H1 (cell line): ENCODE measurements at regions not wholly inside any gene's neighbourhood (a gene's known extent, or its start where the extent isn't known, plus 50 kb on each side); places are given as distances from the start of the nearest gene placed in this dataset.

Source experiments
- RBBP5 ChIP-seq: IDR thresholded peaks from 2 replicates; pipeline ENCODE4 v1.7.1; 2012; ENCODE audit warnings: low read depth, mild to moderate bottlenecking, inconsistent platforms, low read length, moderate library complexity, borderline replicate concordance
- SAP30 ChIP-seq: fragments of 300-600 bp; sonication (generic); IDR thresholded peaks from 2 replicates; pipeline ENCODE4 v1.7.1; 2012; ENCODE audit warnings: low read length, moderate library complexity, mild to moderate bottlenecking, inconsistent platforms; ENCODE audit not compliant: insufficient read depth, insufficient replicate concordance
- SP4 ChIP-seq: IDR thresholded peaks from 2 replicates; pipeline ENCODE4 v1.6.1; 2012; ENCODE audit warnings: low read length, inconsistent platforms
- YY1 ChIP-seq: IDR thresholded peaks from 2 replicates; pipeline ENCODE4 v1.6.1; 2011; ENCODE audit warnings: low read depth, mild to moderate bottlenecking, low read length

- no peak for TF ChIP-seq SAP30
- no peak for TF ChIP-seq RBBP5
- TF ChIP-seq YY1: no peak
- no peak for TF ChIP-seq SP4
These were observed 82.5 kb upstream of the MMADHC start (continued) for GRCh38 chr2:149670086-149670485.
